ENCODE measurements at regions not wholly inside any gene's neighbourhood (a gene's known extent, or its start where the extent isn't known, plus 50 kb on each side); places are given as distances from the start of the nearest gene placed in this dataset.

- TF ChIP-seq EZH2 (IDR thresholded peaks at IDR 0.05; ENCODE audit: borderline replicate concordance, low read length) = no peak
- TF ChIP-seq CTCF (IDR thresholded peaks at IDR 0.05; ENCODE audit: low read length) = no peak
Measured at GRCh38 chr10:8398771-8399170, 344.3 kb downstream of the GATA3 start.
